NCI-H1092 treated with DMSO at 0.1 percent for 48 hours (cell line): ENCODE measurements at regions not wholly inside any gene's neighbourhood (a gene's known extent, or its start where the extent isn't known, plus 50 kb on each side); places are given as distances from the start of the nearest gene placed in this dataset.

ENCODE experiments used
- DNase-seq: peaks from one replicate; lab custom pipeline; 2025; lab: John Stamatoyannopoulos, UW

DNA sequence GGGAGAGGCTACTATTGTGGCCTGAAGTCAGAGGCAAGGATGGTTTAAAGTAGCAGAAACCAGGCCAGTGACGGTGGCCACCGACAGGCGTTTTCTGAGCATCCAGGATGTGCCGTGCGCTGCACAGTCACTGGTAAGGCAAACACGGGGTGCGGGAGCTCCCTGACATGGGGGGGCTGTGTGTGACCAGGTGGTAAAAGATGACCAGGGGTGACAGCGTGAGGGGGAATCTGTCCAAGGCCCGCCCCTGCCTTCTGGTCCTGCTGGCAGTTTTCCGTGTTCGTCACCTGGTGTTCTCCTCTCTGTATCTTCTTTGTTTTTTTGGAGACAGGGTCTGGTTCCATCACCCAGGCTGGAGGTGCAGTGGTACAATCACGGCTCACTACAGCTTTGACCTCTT, 167.4 kb downstream of the ICE1 start:
- DNase-seq, result no peak

- DNase-seq, result no peak
Observed at GRCh38 chr5:5588887-5589826, 166.7 kb downstream of the ICE1 start.

DNA sequence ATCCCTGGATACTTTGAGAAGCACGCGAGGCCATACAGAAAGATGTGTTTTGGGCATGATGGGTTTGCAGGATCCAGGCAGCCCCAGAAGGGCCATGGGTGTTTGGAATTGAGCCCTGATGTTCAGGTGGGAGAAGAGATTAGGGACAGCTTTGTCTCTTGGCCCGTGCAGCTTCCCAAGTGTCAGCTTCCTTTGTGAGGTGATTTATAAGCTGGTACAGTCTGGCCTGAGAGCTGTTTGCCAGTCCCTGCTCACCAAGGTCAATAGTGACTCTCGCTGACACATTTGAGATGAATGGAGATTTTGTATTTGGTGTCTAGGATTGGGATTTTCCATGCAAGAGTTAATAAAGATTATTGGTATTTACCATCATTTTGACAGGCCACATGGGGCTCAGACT, 165.9 kb downstream of the ICE1 start:
- no peak for DNase-seq

GRCh38 chr5:5587474-5587873, 165.0 kb downstream of the ICE1 start:
- DNase-seq, result no peak

GRCh38 chr5:5586721-5587120, 164.2 kb downstream of the ICE1 start:
- DNase-seq, result no peak

GRCh38 chr5:5585751-5586341, 163.4 kb downstream of the ICE1 start:
- DNase-seq, result no peak

DNA sequence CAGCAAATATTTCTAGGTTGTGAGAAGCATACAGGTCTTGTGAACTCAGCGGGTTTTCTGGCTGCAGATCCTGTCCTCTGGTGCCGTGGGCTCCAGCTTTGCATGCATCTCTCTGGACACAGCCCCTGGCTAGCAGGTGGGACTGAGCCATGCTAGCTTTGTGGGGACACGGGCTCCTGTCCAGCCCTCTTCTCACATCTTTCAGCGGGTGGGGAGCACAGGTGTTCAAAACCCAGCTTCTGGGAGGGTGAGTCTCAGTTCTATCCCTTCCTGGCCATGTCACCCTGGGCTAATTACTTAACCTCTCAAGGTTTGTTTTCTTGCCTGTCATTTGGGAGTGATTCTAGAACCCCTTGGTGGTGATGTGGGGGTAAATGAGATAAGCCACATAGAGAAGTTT, 162.3 kb downstream of the ICE1 start:
- no peak for DNase-seq

DNA sequence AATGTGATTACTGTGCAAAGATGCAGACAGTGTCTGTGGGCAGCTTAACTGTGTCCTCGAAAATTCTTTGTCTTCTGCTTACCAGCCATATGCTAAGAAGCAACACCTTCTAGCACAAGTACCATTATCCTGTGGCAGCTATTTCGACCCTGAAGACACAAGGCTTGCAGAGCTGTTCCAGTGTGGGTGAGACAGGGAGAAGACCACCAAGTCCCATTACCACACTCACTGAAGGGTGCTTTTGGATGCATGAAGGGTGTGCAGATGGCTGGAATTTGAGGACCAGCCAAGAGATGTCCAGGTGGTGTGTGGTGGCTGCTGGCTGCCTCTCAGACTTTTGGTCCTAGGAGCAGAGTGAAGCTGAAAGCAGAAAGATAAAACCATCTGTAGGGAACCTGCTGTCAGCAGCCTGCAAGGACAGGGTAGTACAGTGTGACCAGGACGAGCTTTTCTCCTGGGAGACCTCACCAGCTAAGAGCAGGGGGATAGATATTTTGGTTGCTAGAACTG, 161.8 kb downstream of the ICE1 start:
- DNase-seq, result no peak

DNA sequence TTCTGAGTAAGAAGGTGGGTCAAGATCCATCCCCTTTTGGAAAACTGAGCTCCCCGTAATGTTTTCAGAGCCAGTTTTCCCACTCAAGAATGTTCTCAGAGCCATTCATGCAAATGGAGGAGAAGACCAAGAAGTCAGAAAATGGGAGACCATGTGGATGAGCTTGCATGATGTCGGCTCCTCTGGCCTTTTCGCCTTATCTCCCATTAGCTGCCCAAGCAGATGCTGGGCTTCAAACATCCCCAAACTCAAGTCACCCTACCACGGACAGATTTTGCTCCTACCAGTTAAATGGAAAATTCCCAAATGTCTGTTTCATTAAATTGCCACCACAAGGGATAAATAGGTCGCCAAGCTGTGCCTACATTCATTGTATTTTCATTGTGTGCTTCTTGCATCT, 161.4 kb downstream of the ICE1 start:
- DNase-seq, result no peak

DNA sequence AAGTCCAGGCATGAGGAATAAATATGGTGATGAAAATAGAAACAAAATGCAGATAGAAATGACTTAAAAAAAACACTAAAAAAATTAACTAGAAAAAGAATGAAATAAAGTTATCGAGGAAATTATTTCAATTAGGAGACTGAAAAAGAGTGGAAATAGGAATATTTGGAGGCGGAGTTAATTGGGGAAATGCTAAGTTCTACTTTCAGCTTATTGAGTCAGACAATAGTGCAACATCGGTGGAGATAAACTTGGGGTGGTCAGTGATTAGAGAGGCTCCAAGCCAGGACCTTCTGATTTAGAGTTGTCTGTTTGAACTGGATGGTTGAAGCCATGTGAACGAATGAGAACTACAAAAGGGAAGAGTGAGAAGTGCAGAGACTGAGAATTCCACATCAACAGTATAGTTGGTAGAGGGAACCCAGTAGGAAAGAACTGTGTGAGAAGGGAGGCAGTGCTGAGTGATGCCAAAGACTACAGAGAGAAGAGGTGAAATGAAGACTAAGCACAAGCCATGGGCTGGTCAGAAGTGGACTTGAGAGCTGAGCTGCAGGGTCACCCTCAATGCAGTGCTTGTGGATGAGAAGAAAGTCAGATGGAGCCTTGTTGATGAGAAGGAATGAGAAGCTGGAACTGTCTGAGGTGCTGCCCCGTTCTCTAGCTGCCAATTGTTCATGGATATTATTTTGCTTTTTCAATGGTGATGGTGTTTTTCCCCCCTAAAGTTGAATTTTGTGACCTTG, 160.7 kb downstream of the ICE1 start:
- no peak for DNase-seq

- DNase-seq, result no peak
Observed at GRCh38 chr5:5581080-5581479, 158.6 kb downstream of the ICE1 start.

- DNase-seq, result no peak
Observed at GRCh38 chr5:5576744-5577143, 154.3 kb downstream of the ICE1 start.

DNA sequence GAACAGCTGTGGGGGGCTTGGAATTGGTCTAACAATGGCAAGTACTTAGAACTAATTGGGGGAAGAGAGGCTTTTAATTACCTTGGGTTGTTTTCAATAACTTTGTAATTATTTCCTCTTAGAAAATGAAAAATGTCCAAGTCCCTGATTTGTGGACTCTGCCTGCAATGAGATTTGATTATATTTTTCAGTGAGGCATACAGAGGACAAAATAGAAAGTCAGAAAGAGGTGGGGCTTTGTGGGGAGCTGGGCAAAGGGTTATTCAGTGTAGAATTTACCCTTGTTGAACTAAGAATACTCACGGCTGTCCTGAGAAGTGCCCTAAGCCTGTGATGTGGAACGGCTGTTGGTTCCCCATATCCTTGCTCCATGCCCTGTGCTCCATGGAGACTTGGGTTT, 153.0 kb downstream of the ICE1 start:
- no peak for DNase-seq

- DNase-seq, result no peak
Observed at GRCh38 chr5:5573798-5574380, 151.4 kb downstream of the ICE1 start.

DNA sequence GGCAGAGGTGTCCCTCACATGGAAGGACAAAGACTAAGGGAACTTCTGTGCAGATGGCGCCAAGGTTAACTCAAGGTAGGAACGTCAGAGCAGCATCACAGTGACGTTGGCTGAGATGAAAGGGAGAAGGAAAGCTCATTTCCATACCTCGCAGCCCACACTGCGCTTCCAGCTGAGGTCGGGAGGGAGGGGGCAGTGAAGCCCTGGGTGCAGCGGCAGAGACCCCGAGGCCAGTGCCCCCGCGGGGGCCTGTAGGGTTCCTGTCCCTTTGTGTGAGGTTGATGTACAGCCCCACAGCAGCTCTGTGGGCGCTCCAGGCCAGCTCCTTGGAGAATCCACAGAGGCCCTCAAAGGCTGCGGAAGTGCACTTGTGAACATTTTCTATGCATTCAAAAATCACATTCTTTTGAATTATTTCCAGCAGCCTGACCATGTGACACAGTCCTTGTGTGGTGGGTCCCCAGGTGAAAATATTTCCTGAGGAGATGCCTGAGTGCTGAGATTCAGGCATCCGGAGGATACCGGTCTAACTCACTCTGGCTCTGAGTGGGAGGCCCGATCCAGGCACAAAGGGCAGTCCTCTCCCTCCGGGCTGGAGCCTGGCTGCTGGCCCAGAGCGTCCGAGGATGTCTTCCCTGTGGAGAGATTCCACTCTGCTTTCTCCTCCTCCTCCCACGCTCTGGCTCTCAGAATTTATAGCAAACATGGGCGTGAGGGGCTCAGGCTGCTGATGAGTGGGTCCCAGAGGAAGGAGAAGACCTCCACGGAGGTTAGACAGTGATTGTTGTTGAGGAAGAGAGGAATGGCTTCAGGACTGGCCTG, 150.7 kb downstream of the ICE1 start:
- no peak for DNase-seq

- no peak for DNase-seq
Observed at GRCh38 chr5:5572010-5572865, 149.8 kb downstream of the ICE1 start.

DNA sequence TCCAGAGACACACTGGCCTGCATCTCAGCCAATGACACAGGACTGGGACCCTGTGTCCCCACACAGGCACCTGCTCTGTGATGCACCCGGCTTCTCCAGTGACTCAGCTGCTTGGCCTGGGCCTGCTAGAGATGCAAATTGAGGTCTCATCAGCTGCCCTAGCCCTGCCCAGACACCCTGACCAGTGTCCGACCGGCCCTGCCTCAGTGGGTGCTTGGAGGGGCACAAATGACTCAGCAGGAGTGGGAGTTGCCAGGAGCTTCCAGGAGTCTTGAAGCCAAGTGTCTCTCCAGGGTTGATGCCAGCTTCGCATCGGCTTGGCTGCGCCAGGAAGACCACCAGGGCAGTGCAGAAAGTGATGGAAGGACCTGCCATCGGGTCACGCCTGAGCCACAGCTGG, 148.2 kb downstream of the ICE1 start:
- no peak for DNase-seq

GRCh38 chr5:5564898-5565297, 142.4 kb downstream of the ICE1 start:
- DNase-seq, result no peak

- peak; percentile 30 for DNase-seq
Observed at GRCh38 chr5:5560016-5560415, 137.5 kb downstream of the ICE1 start.
